ENCODE measurements at regions not wholly inside any gene's neighbourhood (a gene's known extent, or its start where the extent isn't known, plus 50 kb on each side); places are given as distances from the start of the nearest gene placed in this dataset.
A peak's percentile ranks its signal among the peaks of the same experiment; 100 is the strongest.

GRCh38 chr7:42790196-42790595 is 121.7 kb downstream of the C7orf25 start:
- DNase-seq: no peak
- ATAC-seq: no peak
- Mint-ChIP-seq H3K27me3 (ENCODE audit: low read depth) (peaks cover 3% of the 10 kb centered on the region), H3K4me1 (ENCODE audit: low read depth) (no peaks in the 10 kb centered on the region), H3K4me3 (no peak overlapping the region), H3K9me3 (no peaks in the 10 kb centered on the region), H3K36me3 (ENCODE audit: insufficient read depth) (no peaks in the 10 kb centered on the region)

- H3K36me3 Mint-ChIP-seq (ENCODE audit: insufficient read depth): no peaks in the 10 kb centered on the region
- peaks cover 9% of the 10 kb centered on the region for H3K9me3 Mint-ChIP-seq
- ATAC-seq: no peak
- H3K4me3 Mint-ChIP-seq: no peak overlapping the region
- DNase-seq: no peak
- H3K27me3 Mint-ChIP-seq (ENCODE audit: low read depth): peaks cover 7% of the 10 kb centered on the region
- H3K4me1 Mint-ChIP-seq (ENCODE audit: low read depth): no peaks in the 10 kb centered on the region
These were observed 137.4 kb downstream of the C7orf25 start for GRCh38 chr7:42774436-42774835.

GRCh38 chr7:42770114-42770513 is 141.8 kb downstream of the C7orf25 start:
- ATAC-seq (no peak), DNase-seq (no peak)
- Mint-ChIP-seq H3K4me3 (no peak overlapping the region), H3K4me1 (ENCODE audit: low read depth) (no peaks in the 10 kb centered on the region), H3K27me3 (ENCODE audit: low read depth) (peaks cover 3% of the 10 kb centered on the region), H3K36me3 (ENCODE audit: insufficient read depth) (no peaks in the 10 kb centered on the region), H3K9me3 (no peaks in the 10 kb centered on the region)

- H3K9me3 Mint-ChIP-seq: no peaks in the 10 kb centered on the region
- H3K4me3 Mint-ChIP-seq: no peak overlapping the region
- no peaks in the 10 kb centered on the region for H3K4me1 Mint-ChIP-seq (ENCODE audit: low read depth)
- ATAC-seq (no peak), DNase-seq (no peak)
- peaks cover 8% of the 10 kb centered on the region for H3K27me3 Mint-ChIP-seq (ENCODE audit: low read depth)
- no peaks in the 10 kb centered on the region for H3K36me3 Mint-ChIP-seq (ENCODE audit: insufficient read depth)
These were observed 143.8 kb downstream of the C7orf25 start for GRCh38 chr7:42768045-42768444.

- H3K27me3 Mint-ChIP-seq (ENCODE audit: low read depth): peaks cover 12% of the 10 kb centered on the region
- no peak for ATAC-seq
- no peaks in the 10 kb centered on the region for H3K4me1 Mint-ChIP-seq (ENCODE audit: low read depth)
These were observed 145.0 kb downstream of the C7orf25 start for GRCh38 chr7:42766782-42767423.

GRCh38 chr7:42765931-42766330 is 145.9 kb downstream of the C7orf25 start:
- no peaks in the 10 kb centered on the region for H3K4me1 Mint-ChIP-seq (ENCODE audit: low read depth)
- peaks cover 12% of the 10 kb centered on the region for H3K27me3 Mint-ChIP-seq (ENCODE audit: low read depth)

More at GRCh38 chr7:42766782-42767423, 145.0 kb downstream of the C7orf25 start:
- DNase-seq: no peak
- Mint-ChIP-seq H3K9me3 (no peaks in the 10 kb centered on the region), H3K4me3 (no peak overlapping the region), H3K36me3 (ENCODE audit: insufficient read depth) (no peaks in the 10 kb centered on the region)

GRCh38 chr7:42763137-42763551 is 148.7 kb downstream of the C7orf25 start:
- no peak overlapping the region for H3K4me3 Mint-ChIP-seq
- H3K9me3 Mint-ChIP-seq: peaks cover 4% of the 10 kb centered on the region
- no peaks in the 10 kb centered on the region for H3K36me3 Mint-ChIP-seq (ENCODE audit: insufficient read depth)
- DNase-seq (no peak), ATAC-seq (peak; percentile 41 to 51)
- no peaks in the 10 kb centered on the region for H3K4me1 Mint-ChIP-seq (ENCODE audit: low read depth)
- H3K27me3 Mint-ChIP-seq (ENCODE audit: low read depth): peaks cover 13% of the 10 kb centered on the region

More at GRCh38 chr7:42765931-42766330, 145.9 kb downstream of the C7orf25 start:
- no peaks in the 10 kb centered on the region for H3K36me3 Mint-ChIP-seq (ENCODE audit: insufficient read depth)
- no peaks in the 10 kb centered on the region for H3K9me3 Mint-ChIP-seq
- DNase-seq: no peak
- ATAC-seq: no peak
- H3K4me3 Mint-ChIP-seq: no peak overlapping the region

- Mint-ChIP-seq H3K4me1 (ENCODE audit: low read depth) (no peaks in the 10 kb centered on the region), H3K4me3 (no peak overlapping the region), H3K36me3 (ENCODE audit: insufficient read depth) (no peaks in the 10 kb centered on the region), H3K27me3 (ENCODE audit: low read depth) (peaks cover 13% of the 10 kb centered on the region), H3K9me3 (peaks cover 4% of the 10 kb centered on the region)
- no peak for DNase-seq
- ATAC-seq: no peak
These were observed 150.4 kb downstream of the C7orf25 start for GRCh38 chr7:42761486-42761885.

GRCh38 chr7:42758124-42758523 is 153.7 kb downstream of the C7orf25 start:
- no peaks in the 10 kb centered on the region for H3K36me3 Mint-ChIP-seq (ENCODE audit: insufficient read depth)
- DNase-seq: no peak
- H3K4me3 Mint-ChIP-seq: no peak overlapping the region
- peaks cover 8% of the 10 kb centered on the region for H3K27me3 Mint-ChIP-seq (ENCODE audit: low read depth)
- peaks cover 4% of the 10 kb centered on the region for H3K9me3 Mint-ChIP-seq
- H3K4me1 Mint-ChIP-seq (ENCODE audit: low read depth): no peaks in the 10 kb centered on the region
- no peak for ATAC-seq

- H3K9me3 Mint-ChIP-seq: peaks cover 4% of the 10 kb centered on the region
- peaks cover 7% of the 10 kb centered on the region for H3K27me3 Mint-ChIP-seq (ENCODE audit: low read depth)
- H3K4me1 Mint-ChIP-seq (ENCODE audit: low read depth): no peaks in the 10 kb centered on the region
- no peak for DNase-seq
- no peak for ATAC-seq
- H3K36me3 Mint-ChIP-seq (ENCODE audit: insufficient read depth): no peaks in the 10 kb centered on the region
- no peak overlapping the region for H3K4me3 Mint-ChIP-seq
These were observed 155.0 kb downstream of the C7orf25 start for GRCh38 chr7:42756841-42757240.

GRCh38 chr7:42753811-42754363 is 158.0 kb downstream of the C7orf25 start:
- ATAC-seq (no peak), DNase-seq (no peak)
- Mint-ChIP-seq H3K4me3 (no peak overlapping the region), H3K27me3 (ENCODE audit: low read depth) (peaks cover 7% of the 10 kb centered on the region), H3K9me3 (peaks cover 3% of the 10 kb centered on the region), H3K4me1 (ENCODE audit: low read depth) (no peaks in the 10 kb centered on the region), H3K36me3 (ENCODE audit: insufficient read depth) (no peaks in the 10 kb centered on the region)

- Mint-ChIP-seq H3K4me3 (no peak overlapping the region), H3K4me1 (ENCODE audit: low read depth) (no peaks in the 10 kb centered on the region), H3K27me3 (ENCODE audit: low read depth) (peaks cover 6% of the 10 kb centered on the region), H3K36me3 (ENCODE audit: insufficient read depth) (no peaks in the 10 kb centered on the region), H3K9me3 (no peaks in the 10 kb centered on the region)
- ATAC-seq (no peak), DNase-seq (no peak)
These were observed 158.5 kb downstream of the C7orf25 start for GRCh38 chr7:42753367-42753766.

- ATAC-seq (no peak), DNase-seq (no peak)
- Mint-ChIP-seq H3K36me3 (ENCODE audit: insufficient read depth) (no peaks in the 10 kb centered on the region), H3K4me3 (no peak overlapping the region), H3K9me3 (no peaks in the 10 kb centered on the region), H3K27me3 (ENCODE audit: low read depth) (peaks cover 5% of the 10 kb centered on the region), H3K4me1 (ENCODE audit: low read depth) (no peaks in the 10 kb centered on the region)
These were observed 161.7 kb downstream of the C7orf25 start for GRCh38 chr7:42750172-42750571.

GRCh38 chr7:42747044-42747443 is 164.8 kb downstream of the C7orf25 start:
- no peaks in the 10 kb centered on the region for H3K36me3 Mint-ChIP-seq (ENCODE audit: insufficient read depth)
- H3K4me1 Mint-ChIP-seq (ENCODE audit: low read depth): no peaks in the 10 kb centered on the region
- no peak overlapping the region for H3K4me3 Mint-ChIP-seq
- ATAC-seq: no peak
- H3K9me3 Mint-ChIP-seq: no peaks in the 10 kb centered on the region
- DNase-seq: no peak
- H3K27me3 Mint-ChIP-seq (ENCODE audit: low read depth): peaks cover 2% of the 10 kb centered on the region

GRCh38 chr7:42746214-42746613 is 165.7 kb downstream of the C7orf25 start:
- Mint-ChIP-seq H3K4me3 (no peak overlapping the region), H3K36me3 (ENCODE audit: insufficient read depth) (no peaks in the 10 kb centered on the region), H3K9me3 (no peaks in the 10 kb centered on the region), H3K27me3 (ENCODE audit: low read depth) (peaks cover 2% of the 10 kb centered on the region), H3K4me1 (ENCODE audit: low read depth) (no peaks in the 10 kb centered on the region)
- ATAC-seq: no peak
- DNase-seq: no peak
